ENCODE measurements at regions not wholly inside any gene's neighbourhood (a gene's known extent, or its start where the extent isn't known, plus 50 kb on each side); places are given as distances from the start of the nearest gene placed in this dataset.

DNA sequence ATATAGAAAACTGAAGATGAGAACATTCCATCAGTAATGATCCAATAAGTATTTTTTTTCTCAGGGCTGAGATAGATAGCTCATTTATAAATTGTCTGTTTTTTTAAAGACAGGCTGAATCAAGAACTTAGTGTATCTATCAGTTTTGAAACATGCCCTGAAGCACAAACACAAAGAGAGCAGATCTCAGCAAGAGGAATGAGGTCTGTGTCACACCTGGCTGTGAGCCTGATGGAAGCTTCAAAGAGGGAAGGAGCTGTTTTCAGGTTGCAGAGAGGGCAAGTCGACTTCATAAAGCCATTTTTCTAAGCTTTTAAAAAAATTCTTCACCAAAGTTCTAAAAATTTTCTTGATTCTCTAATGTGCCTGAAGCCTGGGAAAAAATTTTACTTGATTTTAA, 434.9 kb downstream of the PDGFC start:
- no peak for TF ChIP-seq CTCF (IDR thresholded peaks at IDR 0.05)
- Mint-ChIP-seq H3K36me3 (ENCODE audit: low read depth) (peaks cover 18% of the 10 kb centered on the region), H3K27ac (peak overlapping the region; percentile 78), H3K27me3 (ENCODE audit: insufficient read depth) (no peaks in the 10 kb centered on the region), H3K9me3 (no peaks in the 10 kb centered on the region; the same call in 1 of the 2 replicates), H3K4me3 (no peak overlapping the region; the same call in 1 of the 2 replicates), H3K4me1 (ENCODE audit: low read depth) (peaks cover 33% of the 10 kb centered on the region)
- DNase-seq, result peak; percentile 48

DNA sequence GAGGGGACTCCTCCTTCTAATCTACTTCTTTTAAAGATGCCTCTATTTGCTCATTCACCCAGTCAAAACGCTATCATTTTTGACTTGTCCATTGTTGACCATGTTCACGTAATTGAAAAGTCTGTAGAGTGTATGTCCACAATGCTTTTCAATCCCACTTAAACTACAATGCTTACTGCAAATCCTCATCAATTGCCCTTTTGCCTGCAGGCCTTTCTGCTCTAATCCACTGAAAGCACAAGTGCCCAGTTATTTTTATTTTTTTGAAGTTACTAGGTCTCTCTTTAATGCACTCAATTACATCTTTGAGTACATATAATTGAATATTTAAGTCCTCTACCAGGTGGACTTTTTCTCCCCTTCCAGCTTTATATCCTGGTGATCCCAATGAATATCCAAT, 437.4 kb downstream of the PDGFC start:
- DNase-seq, result no peak
- Mint-ChIP-seq H3K9me3 (no peaks in the 10 kb centered on the region; the same call in 1 of the 2 replicates), H3K4me3 (no peak overlapping the region), H3K27me3 (ENCODE audit: insufficient read depth) (no peaks in the 10 kb centered on the region), H3K36me3 (ENCODE audit: low read depth) (peaks cover 18% of the 10 kb centered on the region), H3K4me1 (ENCODE audit: low read depth) (peaks cover 33% of the 10 kb centered on the region), H3K27ac (no peak overlapping the region)
- no peak for TF ChIP-seq CTCF (IDR thresholded peaks at IDR 0.05)

- Mint-ChIP-seq H3K27me3 (ENCODE audit: insufficient read depth) (no peaks in the 10 kb centered on the region), H3K36me3 (ENCODE audit: low read depth) (peaks cover 5% of the 10 kb centered on the region), H3K4me3 (no peak overlapping the region), H3K4me1 (ENCODE audit: low read depth) (peaks cover 14% of the 10 kb centered on the region; the same call in 1 of the 2 replicates), H3K9me3 (no peaks in the 10 kb centered on the region; the same call in 1 of the 2 replicates), H3K27ac (no peak overlapping the region)
- TF ChIP-seq CTCF (IDR thresholded peaks at IDR 0.05), result no peak
- no peak for DNase-seq
These were observed 443.4 kb downstream of the PDGFC start for GRCh38 chr4:156528216-156528615.

GRCh38 chr4:156527237-156527993, 444.2 kb downstream of the PDGFC start:
- no peak for TF ChIP-seq CTCF (IDR thresholded peaks at IDR 0.05)
- Mint-ChIP-seq H3K27ac (no peak overlapping the region), H3K36me3 (ENCODE audit: low read depth) (no peaks in the 10 kb centered on the region), H3K9me3 (no peaks in the 10 kb centered on the region), H3K4me3 (no peak overlapping the region), H3K27me3 (ENCODE audit: insufficient read depth) (no peaks in the 10 kb centered on the region), H3K4me1 (ENCODE audit: low read depth) (peaks cover 14% of the 10 kb centered on the region; the same call in 1 of the 2 replicates)
- no peak for DNase-seq

DNA sequence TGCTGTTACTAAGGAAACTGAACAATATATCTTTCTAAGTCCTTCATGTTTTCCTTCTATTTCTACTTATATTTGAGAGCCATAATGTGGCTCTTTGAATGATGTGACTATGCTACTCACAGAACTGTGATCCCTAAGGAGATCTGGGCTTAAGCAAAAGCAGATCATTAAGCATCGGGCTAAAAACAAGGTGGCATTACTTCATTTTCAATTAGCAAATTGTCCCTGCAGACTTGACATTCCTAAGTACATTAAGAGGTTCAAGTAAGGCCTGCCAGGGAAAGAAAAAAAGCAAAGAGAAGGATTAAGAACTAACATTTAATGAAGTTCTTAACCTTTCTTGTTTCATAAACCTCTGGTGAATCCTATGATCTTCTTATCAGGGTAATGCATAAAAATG, 447.6 kb downstream of the PDGFC start:
- no peak for TF ChIP-seq CTCF (IDR thresholded peaks at IDR 0.05)
- Mint-ChIP-seq H3K4me1 (ENCODE audit: low read depth) (peaks cover 14% of the 10 kb centered on the region; the same call in 1 of the 2 replicates), H3K9me3 (no peaks in the 10 kb centered on the region), H3K27ac (no peak overlapping the region), H3K36me3 (ENCODE audit: low read depth) (no peaks in the 10 kb centered on the region), H3K4me3 (no peak overlapping the region), H3K27me3 (ENCODE audit: insufficient read depth) (no peaks in the 10 kb centered on the region)
- no peak for DNase-seq

All from HFFc6 (cell line).